ENCODE measurements at regions not wholly inside any gene's neighbourhood (a gene's known extent, or its start where the extent isn't known, plus 50 kb on each side); places are given as distances from the start of the nearest gene placed in this dataset.

GRCh38 chr7:18191862-18192625 is 164.4 kb upstream of the PRPS1L1 start:
- no peak for TF ChIP-seq POLR2A (IDR thresholded peaks at IDR 0.05; ENCODE audit: extremely low read depth, insufficient read length)
- no peak for TF ChIP-seq MYC (IDR thresholded peaks at IDR 0.05; ENCODE audit: low read depth, low read length)
- no peak for TF ChIP-seq CTCF (IDR thresholded peaks at IDR 0.05; ENCODE audit: low read depth, low read length)
- no peak for TF ChIP-seq MAX (IDR thresholded peaks at IDR 0.05; ENCODE audit: low read depth, low read length)
- no peak for DNase-seq (ENCODE audit: low read depth)
- H3K4me3 ChIP-seq (ENCODE audit: low read depth, low read length) = no peak overlapping the region

- DNase-seq (ENCODE audit: low read depth) = no peak
- no peak for TF ChIP-seq MAX (IDR thresholded peaks at IDR 0.05; ENCODE audit: low read depth, low read length)
- no peak for TF ChIP-seq POLR2A (IDR thresholded peaks at IDR 0.05; ENCODE audit: extremely low read depth, insufficient read length)
- no peak for TF ChIP-seq CTCF (IDR thresholded peaks at IDR 0.05; ENCODE audit: low read depth, low read length)
- no peak for TF ChIP-seq MYC (IDR thresholded peaks at IDR 0.05; ENCODE audit: low read depth, low read length)
- no peak overlapping the region for H3K4me3 ChIP-seq (ENCODE audit: low read depth, low read length)
These were observed 167.0 kb upstream of the PRPS1L1 start for GRCh38 chr7:18194616-18195015.

GRCh38 chr7:18196638-18197037 is 169.0 kb upstream of the PRPS1L1 start:
- no peak for TF ChIP-seq MAX (IDR thresholded peaks at IDR 0.05; ENCODE audit: low read depth, low read length)
- TF ChIP-seq POLR2A (IDR thresholded peaks at IDR 0.05; ENCODE audit: extremely low read depth, insufficient read length) = no peak
- no peak for TF ChIP-seq MYC (IDR thresholded peaks at IDR 0.05; ENCODE audit: low read depth, low read length)
- no peak for TF ChIP-seq CTCF (IDR thresholded peaks at IDR 0.05; ENCODE audit: low read depth, low read length)
- no peak overlapping the region for H3K4me3 ChIP-seq (ENCODE audit: low read depth, low read length)
- no peak for DNase-seq (ENCODE audit: low read depth)

- no peak for TF ChIP-seq POLR2A (IDR thresholded peaks at IDR 0.05; ENCODE audit: extremely low read depth, insufficient read length)
- no peak for DNase-seq (ENCODE audit: low read depth)
- H3K4me3 ChIP-seq (ENCODE audit: low read depth, low read length) = no peak overlapping the region
These were observed 171.2 kb upstream of the PRPS1L1 start for GRCh38 chr7:18198868-18199267.

- DNase-seq (ENCODE audit: low read depth) = no peak
- no peak overlapping the region for H3K4me3 ChIP-seq (ENCODE audit: low read depth, low read length)
- TF ChIP-seq CTCF (IDR thresholded peaks at IDR 0.05; ENCODE audit: low read depth, low read length) = no peak
- TF ChIP-seq MYC (IDR thresholded peaks at IDR 0.05; ENCODE audit: low read depth, low read length) = no peak
- no peak for TF ChIP-seq POLR2A (IDR thresholded peaks at IDR 0.05; ENCODE audit: extremely low read depth, insufficient read length)
- TF ChIP-seq MAX (IDR thresholded peaks at IDR 0.05; ENCODE audit: low read depth, low read length) = no peak
These were observed 172.6 kb upstream of the PRPS1L1 start for GRCh38 chr7:18200266-18200665.

GRCh38 chr7:18200855-18201254 is 173.2 kb upstream of the PRPS1L1 start:
- TF ChIP-seq MYC (IDR thresholded peaks at IDR 0.05; ENCODE audit: low read depth, low read length) (no peak), POLR2A (IDR thresholded peaks at IDR 0.05; ENCODE audit: extremely low read depth, insufficient read length) (no peak), CTCF (IDR thresholded peaks at IDR 0.05; ENCODE audit: low read depth, low read length) (no peak), MAX (IDR thresholded peaks at IDR 0.05; ENCODE audit: low read depth, low read length) (no peak)
- no peak for DNase-seq (ENCODE audit: low read depth)
- no peak overlapping the region for H3K4me3 ChIP-seq (ENCODE audit: low read depth, low read length)

Data from NB4 (cell line).